ENCODE measurements at regions not wholly inside any gene's neighbourhood (a gene's known extent, or its start where the extent isn't known, plus 50 kb on each side); places are given as distances from the start of the nearest gene placed in this dataset.

GRCh38 chr21:21858502-21859334, 860.5 kb downstream of the NCAM2 start:
- no peak for TF ChIP-seq CTCF (conservative IDR thresholded peaks at IDR 0.05 in 1 of 2, IDR thresholded peaks at IDR 0.05 in 1 of 2; ENCODE audit: extremely low read depth in 1 of 2, insufficient read depth in 1 of 2, low read depth in 1 of 2, low read length in 2 of 2)
- no peak for TF ChIP-seq EZH2 (IDR thresholded peaks at IDR 0.05; ENCODE audit: borderline replicate concordance, low read length)

Data from mammary epithelial cell (primary cell).